HG02798 (cell line): ENCODE measurements at regions not wholly inside any gene's neighbourhood (a gene's known extent, or its start where the extent isn't known, plus 50 kb on each side); places are given as distances from the start of the nearest gene placed in this dataset.
A peak's percentile ranks its signal among the peaks of the same experiment; 100 is the strongest.

ENCODE experiments used
- ATAC-seq: cut with Tn5 transposase; IDR thresholded peaks from one replicate; pipeline ENCODE4 v1.9.1; 2021; ENCODE audit warnings: mild to moderate bottlenecking; ENCODE audit not compliant: unreplicated experiment, poor library complexity

- no peak for ATAC-seq
These were observed 177.6 kb upstream of the BCL6 start for GRCh38 chr3:187922704-187923416.

DNA sequence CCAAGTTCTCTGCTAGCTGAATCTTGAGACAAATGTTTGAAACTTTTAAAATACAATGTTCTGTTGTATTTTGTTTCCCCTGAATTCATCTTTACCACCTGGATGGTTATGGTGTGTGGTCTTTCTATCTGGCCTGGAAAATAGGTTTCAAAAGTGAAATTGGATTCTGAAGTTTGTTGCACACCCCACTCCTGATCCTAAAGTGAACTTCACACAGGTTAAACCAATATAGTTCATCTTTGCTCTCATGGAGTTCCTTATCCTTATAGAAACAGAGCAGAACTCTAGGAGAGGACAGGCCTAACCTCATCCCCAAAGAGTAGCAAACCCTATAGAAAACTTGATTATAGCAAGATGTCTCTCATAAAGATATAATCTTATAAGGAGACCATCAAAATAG, 179.4 kb upstream of the BCL6 start:
- no peak for ATAC-seq

DNA sequence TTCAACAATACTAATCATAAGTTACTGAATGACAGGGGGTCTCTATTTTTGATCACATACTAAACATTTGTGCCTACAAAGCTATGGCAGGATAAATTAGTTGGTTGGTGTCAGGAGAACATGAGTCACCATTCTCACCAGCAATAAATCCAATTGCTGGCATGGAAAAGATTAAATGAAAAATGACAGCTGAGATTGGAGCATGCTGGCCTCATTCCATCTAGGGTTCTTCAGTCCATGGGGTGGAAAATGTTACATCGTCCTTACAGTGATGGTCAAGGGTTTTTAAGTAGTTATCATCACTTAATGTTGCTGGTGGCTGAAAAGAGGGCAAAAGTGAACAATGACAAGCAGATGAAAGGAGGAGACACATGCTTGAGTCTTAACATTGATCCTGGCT, 180.1 kb upstream of the BCL6 start:
- ATAC-seq: no peak

GRCh38 chr3:187926620-187927019, 181.4 kb upstream of the BCL6 start:
- no peak for ATAC-seq

GRCh38 chr3:187927565-187927964, 182.3 kb upstream of the BCL6 start:
- no peak for ATAC-seq

DNA sequence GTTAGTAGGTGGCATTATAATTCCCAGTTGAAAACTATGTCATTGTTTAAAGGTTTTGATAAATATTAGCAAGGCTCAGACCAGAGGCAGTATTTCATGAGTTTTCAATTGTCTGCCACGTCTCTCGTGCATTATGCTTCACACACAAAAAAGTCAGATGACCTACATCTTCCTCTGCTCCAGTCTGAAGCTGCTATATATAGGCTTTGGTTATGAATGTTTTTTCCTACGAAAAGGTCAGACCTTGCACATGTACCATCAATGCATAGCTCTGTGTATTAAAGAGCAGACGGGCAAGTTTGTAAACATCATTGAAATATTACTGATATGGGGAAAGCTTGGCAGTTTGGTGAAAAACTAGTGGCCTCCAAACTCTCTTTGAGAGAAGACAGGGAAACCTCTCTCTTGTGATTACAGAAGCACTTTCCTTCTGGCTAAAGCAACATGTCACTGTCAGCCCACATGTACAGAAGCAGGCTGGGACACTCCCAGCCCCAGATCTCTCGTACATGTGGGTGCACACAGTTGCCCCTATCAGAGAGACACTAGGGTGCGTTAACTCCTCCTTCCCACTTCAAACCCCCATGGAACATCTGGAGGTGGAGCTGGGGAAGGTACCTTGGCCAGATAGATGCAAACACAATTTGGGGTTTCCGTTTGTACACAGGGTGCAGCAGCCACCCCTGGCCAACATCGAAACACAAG, 184.0 kb upstream of the BCL6 start:
- no peak for ATAC-seq

DNA sequence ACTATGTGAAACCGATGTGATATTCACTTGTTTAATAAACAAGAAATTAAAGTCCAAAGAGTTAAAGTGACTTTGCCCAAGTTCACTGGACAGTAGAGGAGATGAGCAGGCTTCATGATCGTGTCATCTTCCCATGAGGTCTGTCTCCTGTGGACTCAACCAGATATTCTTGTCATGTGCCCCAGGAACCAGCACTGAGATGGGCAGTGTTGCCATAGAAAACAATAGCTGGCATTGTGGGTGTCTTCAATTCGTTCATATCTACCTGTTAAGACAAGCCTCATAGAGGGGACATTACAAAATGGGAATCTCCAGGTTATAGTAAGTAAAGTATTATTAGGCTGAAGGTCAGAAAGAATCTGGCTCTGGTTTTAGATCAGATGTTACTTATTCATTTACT, 184.8 kb upstream of the BCL6 start:
- ATAC-seq: no peak

- ATAC-seq: no peak
These were observed 185.8 kb upstream of the BCL6 start for GRCh38 chr3:187931101-187931500.

DNA sequence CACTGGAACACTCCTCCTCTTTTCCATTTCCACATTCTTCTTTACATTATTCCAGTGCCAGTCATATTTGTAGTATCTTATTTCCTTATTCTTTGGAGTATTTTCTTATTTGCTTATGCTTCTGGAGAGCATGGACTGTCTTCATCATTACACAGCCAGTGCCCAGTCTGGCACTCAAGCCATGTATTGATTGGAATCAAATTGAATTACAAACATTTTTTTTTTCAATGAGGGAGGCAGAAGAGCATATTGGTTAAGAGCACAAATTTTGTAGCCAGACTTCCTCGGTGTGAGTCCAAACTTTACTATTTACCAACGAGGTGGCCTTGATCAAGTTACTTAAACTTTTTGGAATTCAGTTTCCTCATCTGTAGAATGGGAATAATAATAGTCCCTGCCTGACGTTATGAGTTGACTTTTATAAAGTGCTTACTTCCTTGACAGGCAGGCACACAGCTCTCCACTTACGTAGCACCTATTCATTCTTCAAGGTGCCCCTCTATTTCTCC, 186.6 kb upstream of the BCL6 start:
- ATAC-seq: no peak

DNA sequence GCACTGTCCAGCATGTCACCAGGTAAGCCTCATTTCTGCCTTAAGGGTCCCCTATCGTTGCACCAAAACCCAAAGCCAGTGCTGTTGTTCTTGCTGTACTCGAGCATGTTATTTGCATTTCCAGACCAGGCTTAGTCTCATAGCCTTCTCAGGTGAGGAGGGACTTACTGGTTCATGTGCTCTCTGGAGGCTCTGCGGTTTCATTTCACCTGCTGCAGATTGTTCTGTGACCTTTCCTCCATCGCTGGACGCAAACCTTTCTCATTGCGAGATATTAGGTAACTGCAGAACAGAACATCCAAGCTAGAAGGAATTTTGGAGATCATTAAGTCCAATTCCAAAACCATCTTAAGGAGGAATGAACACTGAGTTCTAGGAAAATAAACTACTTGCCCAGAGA, 187.3 kb upstream of the BCL6 start:
- ATAC-seq: no peak

DNA sequence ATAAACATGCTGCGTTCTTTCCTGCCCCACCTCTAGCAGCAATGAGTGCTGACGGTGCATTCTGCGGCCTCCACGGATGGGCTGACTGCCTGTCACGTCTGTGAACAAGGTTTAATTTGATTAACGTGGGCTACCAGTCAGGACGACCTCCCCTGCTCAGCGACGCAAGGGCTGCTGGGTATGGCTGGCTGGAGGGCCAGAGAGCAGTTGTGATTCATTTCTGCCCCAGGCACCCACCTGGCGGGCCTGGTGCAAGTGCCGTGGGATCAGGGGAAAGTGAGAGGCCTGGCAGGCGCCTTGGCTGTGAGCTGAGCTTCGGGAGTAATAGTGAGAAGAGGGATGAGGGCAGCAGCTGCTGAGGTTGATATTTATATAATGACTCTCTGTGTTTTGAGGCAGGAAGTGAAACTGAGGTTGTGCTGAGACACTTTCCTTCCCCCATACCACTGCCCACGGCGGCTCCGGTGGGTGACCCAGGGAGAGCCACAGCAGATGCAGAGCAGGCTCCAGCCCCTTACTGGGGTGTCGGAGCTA, 190.4 kb upstream of the BCL6 start:
- ATAC-seq: peak; percentile 95

DNA sequence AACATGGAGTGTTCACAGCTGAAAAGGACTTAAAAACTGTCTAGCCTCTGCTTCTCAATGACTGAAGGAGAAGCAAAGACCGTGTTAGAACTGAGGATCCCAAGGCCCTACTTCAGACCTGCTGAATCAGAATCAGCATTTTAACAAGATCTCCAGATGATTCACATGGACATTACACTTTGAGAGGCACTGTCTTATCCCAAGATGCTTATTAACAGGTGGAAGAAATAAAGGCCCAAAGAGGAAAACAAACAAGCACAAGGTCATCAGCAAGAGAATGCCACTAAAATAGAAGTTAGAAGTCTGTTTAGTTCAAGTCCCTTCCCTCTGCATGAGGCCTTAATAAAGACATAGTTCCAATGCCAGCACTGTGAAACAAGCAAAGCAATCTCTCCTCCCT, 191.4 kb upstream of the BCL6 start:
- no peak for ATAC-seq

- ATAC-seq: no peak
These were observed 194.6 kb upstream of the BCL6 start for GRCh38 chr3:187939891-187940290.

DNA sequence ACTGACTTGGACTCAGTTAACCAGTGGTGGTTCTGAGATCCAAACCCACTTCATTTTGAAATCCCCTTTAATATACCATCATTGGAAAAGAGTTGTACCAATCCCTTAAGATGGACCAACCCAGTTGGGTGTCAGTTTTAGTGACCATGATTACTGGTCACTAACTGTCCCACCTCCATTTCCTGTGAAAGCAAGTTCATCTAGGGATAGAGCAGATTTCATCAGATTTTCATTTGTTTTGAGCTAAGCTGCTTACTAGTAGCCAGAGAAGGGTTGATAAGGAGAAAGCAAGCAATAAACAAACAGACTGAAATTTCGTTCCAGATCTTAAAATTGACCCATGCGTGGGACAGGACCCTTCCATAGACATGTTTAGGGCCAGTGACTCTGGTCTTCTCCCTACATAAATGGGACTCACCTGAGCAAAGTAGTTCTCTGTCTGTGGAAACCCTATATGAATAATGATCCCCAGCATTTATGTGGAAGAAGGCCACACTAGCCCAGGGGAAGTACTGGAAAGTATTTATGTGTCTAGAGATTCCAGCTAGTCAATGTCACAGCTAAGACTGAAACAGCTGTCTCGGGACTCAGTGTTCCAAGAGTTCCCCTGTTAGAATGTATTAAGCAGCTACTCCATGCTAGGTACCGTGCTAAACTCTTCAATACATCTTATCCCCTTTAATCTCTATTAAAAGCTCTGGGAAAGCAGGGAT, 196.0 kb upstream of the BCL6 start:
- ATAC-seq: no peak

DNA sequence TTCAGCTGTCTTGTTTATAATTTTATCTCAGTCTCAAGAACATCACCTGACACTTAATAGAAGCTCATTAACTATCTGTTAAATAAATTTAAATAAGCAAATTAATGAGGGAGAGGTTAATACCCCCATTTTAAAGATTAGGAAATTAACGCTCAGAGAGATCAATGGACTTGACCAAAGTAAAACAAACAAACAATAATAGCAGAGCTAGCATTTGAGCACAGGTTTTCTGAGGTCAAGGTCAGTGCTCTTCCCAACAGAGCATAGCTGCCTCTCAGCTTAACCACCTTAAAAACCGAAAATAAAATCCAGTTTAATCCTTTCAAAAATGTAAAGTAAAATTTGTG, 196.6 kb upstream of the BCL6 start:
- ATAC-seq: no peak

DNA sequence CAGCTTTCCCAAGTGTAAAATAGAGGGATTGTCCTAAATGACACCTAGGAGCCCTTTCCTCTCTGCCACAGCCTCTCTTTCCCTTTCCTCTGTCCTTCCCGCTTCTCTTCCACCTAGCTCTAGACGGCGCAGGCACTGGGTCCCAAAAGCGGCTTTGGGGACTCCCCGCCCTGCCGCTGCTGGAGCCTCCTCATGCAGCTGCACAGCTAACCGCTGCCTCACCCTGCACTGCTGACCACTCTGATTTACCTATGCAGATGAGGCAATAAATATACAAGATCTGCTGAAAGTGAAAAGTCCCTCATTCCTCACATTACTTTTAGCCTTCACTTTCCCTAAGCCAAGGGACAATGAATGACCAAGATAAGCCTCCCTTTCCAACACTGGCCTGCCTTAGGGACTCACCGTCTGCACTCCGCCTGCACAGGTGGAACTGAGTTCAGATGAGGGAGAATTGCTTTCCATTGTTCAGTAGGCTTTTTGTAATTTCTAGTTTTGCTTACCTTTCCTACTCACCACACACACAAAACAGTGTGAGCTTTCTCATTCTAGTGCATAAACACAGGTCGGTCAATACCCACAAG, 197.5 kb upstream of the BCL6 start:
- peak; percentile 74 for ATAC-seq

DNA sequence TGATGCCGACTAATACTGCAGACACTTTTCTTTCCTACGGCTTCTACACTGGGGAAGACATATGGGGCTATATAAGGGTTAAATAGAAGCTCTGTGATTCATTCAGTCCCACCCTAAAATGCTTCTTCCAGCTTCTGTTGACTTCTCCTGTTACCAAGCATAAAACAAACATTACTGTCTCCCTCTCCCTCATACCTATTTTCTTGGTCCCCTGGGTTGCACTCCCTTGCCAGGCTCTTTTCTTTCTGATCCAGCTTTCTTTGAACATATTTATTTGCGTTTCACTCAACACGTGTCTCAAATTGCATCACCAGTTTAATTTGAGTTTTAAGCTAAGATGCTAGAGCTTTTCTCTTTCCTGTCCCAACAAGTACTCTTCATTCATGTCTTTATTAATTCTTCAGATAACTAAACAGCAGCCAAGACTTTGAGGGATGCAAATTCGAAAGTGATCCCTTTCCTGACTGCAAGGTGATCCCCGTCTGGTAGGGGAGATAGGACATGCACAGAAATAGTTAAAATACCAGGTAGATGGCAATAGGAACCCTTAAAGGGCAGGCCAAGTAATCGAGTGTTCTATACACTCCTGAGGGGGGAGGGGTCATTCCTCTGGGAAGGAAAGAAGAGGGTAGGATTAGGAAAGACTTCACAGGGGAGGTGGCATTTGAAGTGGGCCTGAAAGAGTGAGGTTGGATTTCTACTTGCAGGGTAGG, 198.6 kb upstream of the BCL6 start:
- ATAC-seq: no peak

GRCh38 chr3:187944390-187945179, 199.3 kb upstream of the BCL6 start:
- no peak for ATAC-seq

GRCh38 chr3:187945374-187945773, 200.1 kb upstream of the BCL6 start:
- no peak for ATAC-seq
